ENCODE measurements at regions not wholly inside any gene's neighbourhood (a gene's known extent, or its start where the extent isn't known, plus 50 kb on each side); places are given as distances from the start of the nearest gene placed in this dataset.

GRCh38 chr20:11212272-11212671 is 538.5 kb upstream of the JAG1 start:
- DNase-seq (ENCODE audit: low spot score), result no peak

- no peak for DNase-seq (ENCODE audit: low spot score)
Observed at GRCh38 chr20:11212902-11213301, 539.1 kb upstream of the JAG1 start.

- peak; percentile 67 for DNase-seq (ENCODE audit: low spot score)
Observed at GRCh38 chr20:11214256-11214840, 540.5 kb upstream of the JAG1 start.

GRCh38 chr20:11216451-11217314 is 542.9 kb upstream of the JAG1 start:
- DNase-seq (ENCODE audit: low spot score), result no peak

- DNase-seq (ENCODE audit: low spot score), result no peak
Observed at GRCh38 chr20:11217326-11218172, 543.8 kb upstream of the JAG1 start.

GRCh38 chr20:11218173-11218680 is 544.4 kb upstream of the JAG1 start:
- no peak for DNase-seq (ENCODE audit: low spot score)

GRCh38 chr20:11219192-11219591 is 545.4 kb upstream of the JAG1 start:
- DNase-seq (ENCODE audit: low spot score), result no peak

GRCh38 chr20:11221046-11221445 is 547.2 kb upstream of the JAG1 start:
- DNase-seq (ENCODE audit: low spot score), result no peak

- no peak for DNase-seq (ENCODE audit: low spot score)
Observed at GRCh38 chr20:11222243-11222642, 548.4 kb upstream of the JAG1 start.

- no peak for DNase-seq (ENCODE audit: low spot score)
Observed at GRCh38 chr20:11227602-11228001, 553.8 kb upstream of the JAG1 start.

- DNase-seq (ENCODE audit: low spot score), result no peak
Observed at GRCh38 chr20:11229772-11230171, 556.0 kb upstream of the JAG1 start.

- no peak for DNase-seq (ENCODE audit: low spot score)
Observed at GRCh38 chr20:11230999-11231398, 557.2 kb upstream of the JAG1 start.

- no peak for DNase-seq (ENCODE audit: low spot score)
Observed at GRCh38 chr20:11231742-11232648, 558.2 kb upstream of the JAG1 start.

- no peak for DNase-seq (ENCODE audit: low spot score)
Observed at GRCh38 chr20:11232896-11233295, 559.1 kb upstream of the JAG1 start.

GRCh38 chr20:11234181-11234580 is 560.4 kb upstream of the JAG1 start:
- DNase-seq (ENCODE audit: low spot score), result no peak

- DNase-seq (ENCODE audit: low spot score), result no peak
Observed at GRCh38 chr20:11234608-11235007, 560.8 kb upstream of the JAG1 start.

GRCh38 chr20:11235058-11235457 is 561.3 kb upstream of the JAG1 start:
- DNase-seq (ENCODE audit: low spot score), result no peak

GRCh38 chr20:11242320-11242719 is 568.5 kb upstream of the JAG1 start:
- no peak for DNase-seq (ENCODE audit: low spot score)

- DNase-seq (ENCODE audit: low spot score), result no peak
Observed at GRCh38 chr20:11245431-11245830, 571.6 kb upstream of the JAG1 start.

GRCh38 chr20:11246251-11246775 is 572.5 kb upstream of the JAG1 start:
- DNase-seq (ENCODE audit: low spot score), result no peak

Measured in D341Med (cell line).